PC-9 (cell line): ENCODE measurements at regions not wholly inside any gene's neighbourhood (a gene's known extent, or its start where the extent isn't known, plus 50 kb on each side); places are given as distances from the start of the nearest gene placed in this dataset.

Experiments used
- BruUV-seq: library from RNA; stranded (reverse); fragments of 400-500 nt; replicated peaks from 2 replicates; lab custom pipeline; 2021; lab: Mats Ljungman, UMichigan
- CTCF ChIA-PET: fragments of 300-600 bp; sonication (Branson Sonifier 250); formaldehyde crosslinking; loops from one replicate; lab custom pipeline; 2022; ENCODE audit warnings: antibody characterized with exemption; lab: Charles Lee
- POLR2A ChIA-PET: fragments of 300-600 bp; sonication (Branson Sonifier 250); formaldehyde crosslinking; loops from one replicate; lab custom pipeline; 2022; ENCODE audit warnings: antibody characterized with exemption; ENCODE audit not compliant: unreplicated experiment; lab: Charles Lee
- DNase-seq, 2 experiments: peaks; one replicate each; pipeline versions ENCODE4 v3.0.0 to v3.0.0-alpha.2; 2015 to 2022; ENCODE audit warnings: mixed read lengths in 1 of 2
- H2AFZ ChIP-seq: fragments of 200-600 bp; sonication (generic); 2 replicates; pipeline ENCODE4 v1.8.1; 2017; ENCODE audit warnings: antibody characterized with exemption
- H3F3A ChIP-seq: fragments of 200-600 bp; sonication (generic); 2 replicates; pipeline ENCODE4 v1.8.1; 2017; ENCODE audit warnings: antibody characterized with exemption, mild to moderate bottlenecking, low read depth; ENCODE audit not compliant: insufficient read depth
- H3K27ac ChIP-seq: fragments of 200-600 bp; sonication (generic); 2 replicates; pipeline ENCODE4 v1.6.1; 2016; ENCODE audit warnings: mixed run types
- H3K27me3 ChIP-seq: fragments of 200-600 bp; sonication (generic); 2 replicates; pipeline ENCODE4 v1.6.1; 2016; ENCODE audit warnings: low read depth, mixed run types; ENCODE audit not compliant: insufficient read depth
- H3K36me3 ChIP-seq: fragments of 200-600 bp; sonication (generic); 2 replicates; pipeline ENCODE4 v1.6.1; 2016; ENCODE audit warnings: low read depth, mixed run types
- H3K4me1 ChIP-seq: fragments of 200-600 bp; sonication (generic); replicated peaks from 2 replicates; pipeline ENCODE4 v1.6.1; 2016; ENCODE audit warnings: mixed run types; ENCODE audit not compliant: insufficient read depth
- H3K4me2 ChIP-seq: fragments of 200-600 bp; sonication (generic); 2 replicates; pipeline ENCODE4 v1.6.1; 2017; ENCODE audit warnings: mixed run types
- H3K4me3 ChIP-seq: fragments of 200-600 bp; sonication (generic); 2 replicates; pipeline ENCODE4 v1.6.1; 2016; ENCODE audit warnings: mixed run types
- H3K79me2 ChIP-seq: fragments of 200-600 bp; sonication (generic); 2 replicates; pipeline ENCODE4 v1.6.1; 2017; ENCODE audit warnings: low read depth, mixed run types
- H3K9me2 ChIP-seq: fragments of 200-600 bp; sonication (generic); 2 replicates; pipeline ENCODE4 v1.8.1; 2017; ENCODE audit warnings: mild to moderate bottlenecking; ENCODE audit not compliant: insufficient read depth
- H3K9me3 ChIP-seq: fragments of 200-600 bp; sonication (generic); 2 replicates; pipeline ENCODE4 v1.8.1; 2016; ENCODE audit warnings: low read depth; ENCODE audit not compliant: insufficient read depth
- H4K20me1 ChIP-seq: fragments of 200-600 bp; sonication (generic); 2 replicates; pipeline ENCODE4 v1.8.1; 2017; ENCODE audit not compliant: insufficient read depth
- EZH2 ChIP-seq: fragments of 200-600 bp; sonication (generic); IDR thresholded peaks from 2 replicates; pipeline ENCODE4 v1.8.0; 2017; ENCODE audit warnings: antibody characterized with exemption, low read depth
- intact Hi-C: fragments of 100-400 bp; cut with micrococcal nuclease; formaldehyde crosslinking; loops from one replicate; pipeline ENCODE4 v1.10.0; 2022; ENCODE audit not compliant: unreplicated experiment
- TF ChIP-seq, protein P1 (sequence below): fragments of 200-600 bp; sonication (generic); conservative IDR thresholded peaks from 2 replicates; pipeline ENCODE4 v1.6.1; 2017; ENCODE audit warnings: mixed run types, antibody characterized with exemption, mild to moderate bottlenecking, moderate library complexity

DNA sequence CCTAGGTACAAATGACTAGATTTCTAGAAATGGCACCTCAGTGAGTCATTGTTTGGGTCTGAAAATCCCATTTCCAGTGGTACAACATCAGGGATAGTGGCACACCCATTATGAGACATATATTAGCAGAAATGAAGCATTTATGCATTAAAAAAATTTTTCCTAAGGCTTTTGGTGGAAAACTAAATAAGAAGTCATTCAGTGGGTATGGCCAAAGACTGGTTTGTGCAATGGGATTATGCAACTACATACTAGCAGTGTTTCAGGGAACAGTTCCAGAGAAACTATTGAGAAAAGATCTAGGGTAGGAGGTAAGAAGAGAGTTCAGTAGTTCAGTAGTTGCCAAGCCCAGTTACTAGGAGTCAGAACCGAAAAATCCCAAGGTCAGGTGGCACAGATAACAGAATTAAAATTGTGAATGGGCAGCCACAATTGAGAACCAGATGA is 106.5 kb upstream of the HAPLN1 start:
- DNase-seq, result no peak
- H3K4me1 ChIP-seq, result no peaks in the 10 kb centered on the region
- H3K27ac ChIP-seq, result no peak overlapping the region
- POLR2A ChIA-PET, result no interaction called here
- BruUV-seq, result no TSS peak
- no peak overlapping the region for H3K4me2 ChIP-seq
- no peaks in the 10 kb centered on the region for H4K20me1 ChIP-seq
- H3K4me3 ChIP-seq, result no peak overlapping the region
- no peaks in the 10 kb centered on the region for H3K36me3 ChIP-seq
- no peak for TF ChIP-seq EZH2
- H3K9me2 ChIP-seq, result no peaks in the 10 kb centered on the region
- no peaks in the 10 kb centered on the region for H3K27me3 ChIP-seq
- H3F3A ChIP-seq, result no peaks in the 10 kb centered on the region
- H2AFZ ChIP-seq, result no peak overlapping the region
- CTCF ChIA-PET, result no interaction called here
- intact Hi-C loops, result no loop called here
- H3K79me2 ChIP-seq, result no peaks in the 10 kb centered on the region
- no peaks in the 10 kb centered on the region for H3K9me3 ChIP-seq

DNA sequence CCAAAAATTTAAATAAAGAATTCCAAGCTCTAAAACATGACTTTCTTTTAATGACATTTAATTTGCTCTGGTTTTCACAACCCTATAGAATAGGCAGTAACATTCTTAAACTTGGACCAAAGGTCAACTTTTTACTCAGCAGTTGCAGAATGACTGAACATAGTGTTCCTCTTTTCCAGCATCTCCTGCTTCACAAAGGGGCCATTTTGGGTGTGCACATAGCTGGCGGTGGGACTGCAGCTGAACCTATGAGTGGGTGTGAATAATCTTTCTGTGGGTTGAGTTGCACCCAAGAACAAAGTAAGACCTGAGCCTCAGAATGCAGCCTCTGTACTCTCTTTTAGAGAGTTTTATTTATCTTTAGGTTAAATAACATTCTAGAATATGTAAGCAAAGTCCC is 96.9 kb upstream of the HAPLN1 start:
- Histone ChIP-seq H3K4me1 (no peaks in the 10 kb centered on the region), H2AFZ (no peak overlapping the region), H3K9me3 (no peaks in the 10 kb centered on the region), H3K4me3 (no peak overlapping the region), H3K27me3 (no peaks in the 10 kb centered on the region), H3K9me2 (no peaks in the 10 kb centered on the region), H4K20me1 (no peaks in the 10 kb centered on the region), H3K36me3 (no peaks in the 10 kb centered on the region), H3K79me2 (no peaks in the 10 kb centered on the region), H3K27ac (no peak overlapping the region), H3K4me2 (no peak overlapping the region), H3F3A (no peaks in the 10 kb centered on the region)
- intact Hi-C loops, result no loop called here
- DNase-seq, result no peak
- no TSS peak for BruUV-seq
- TF ChIP-seq EZH2, result no peak
- TF ChIP-seq, protein P1, sequence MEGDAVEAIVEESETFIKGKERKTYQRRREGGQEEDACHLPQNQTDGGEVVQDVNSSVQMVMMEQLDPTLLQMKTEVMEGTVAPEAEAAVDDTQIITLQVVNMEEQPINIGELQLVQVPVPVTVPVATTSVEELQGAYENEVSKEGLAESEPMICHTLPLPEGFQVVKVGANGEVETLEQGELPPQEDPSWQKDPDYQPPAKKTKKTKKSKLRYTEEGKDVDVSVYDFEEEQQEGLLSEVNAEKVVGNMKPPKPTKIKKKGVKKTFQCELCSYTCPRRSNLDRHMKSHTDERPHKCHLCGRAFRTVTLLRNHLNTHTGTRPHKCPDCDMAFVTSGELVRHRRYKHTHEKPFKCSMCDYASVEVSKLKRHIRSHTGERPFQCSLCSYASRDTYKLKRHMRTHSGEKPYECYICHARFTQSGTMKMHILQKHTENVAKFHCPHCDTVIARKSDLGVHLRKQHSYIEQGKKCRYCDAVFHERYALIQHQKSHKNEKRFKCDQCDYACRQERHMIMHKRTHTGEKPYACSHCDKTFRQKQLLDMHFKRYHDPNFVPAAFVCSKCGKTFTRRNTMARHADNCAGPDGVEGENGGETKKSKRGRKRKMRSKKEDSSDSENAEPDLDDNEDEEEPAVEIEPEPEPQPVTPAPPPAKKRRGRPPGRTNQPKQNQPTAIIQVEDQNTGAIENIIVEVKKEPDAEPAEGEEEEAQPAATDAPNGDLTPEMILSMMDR, result no peak
- CTCF ChIA-PET, result no interaction called here
- POLR2A ChIA-PET, result no interaction called here

DNA sequence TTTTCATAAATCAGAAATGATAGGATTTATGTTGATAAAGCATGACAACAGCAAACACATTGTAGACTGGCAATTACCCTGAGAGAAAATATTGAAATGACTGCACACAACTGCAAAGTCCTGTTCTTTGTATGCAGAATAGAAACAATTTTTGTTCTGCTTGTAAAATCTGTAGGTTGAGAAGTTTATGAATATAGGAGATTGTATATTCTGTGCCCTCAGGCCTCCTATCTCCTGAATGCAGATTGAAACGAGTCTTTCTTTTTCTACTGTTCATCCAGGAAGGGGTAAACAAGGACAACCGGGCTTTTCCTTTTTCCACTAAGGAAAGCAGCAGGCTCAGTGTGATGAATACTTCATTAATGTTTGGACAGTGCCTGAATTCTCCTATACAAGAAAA is 95.0 kb upstream of the HAPLN1 start:
- no peaks in the 10 kb centered on the region for H3F3A ChIP-seq
- no peak overlapping the region for H3K27ac ChIP-seq
- no peak for TF ChIP-seq EZH2
- TF ChIP-seq, protein P1, result no peak
- no peak overlapping the region for H3K4me2 ChIP-seq
- CTCF ChIA-PET, result no interaction called here
- no peaks in the 10 kb centered on the region for H3K79me2 ChIP-seq
- no peak overlapping the region for H3K4me3 ChIP-seq
- H3K27me3 ChIP-seq, result no peaks in the 10 kb centered on the region
- H2AFZ ChIP-seq, result no peak overlapping the region
- no peaks in the 10 kb centered on the region for H3K36me3 ChIP-seq
- no peaks in the 10 kb centered on the region for H3K9me2 ChIP-seq
- H3K9me3 ChIP-seq, result no peaks in the 10 kb centered on the region
- no TSS peak for BruUV-seq
- POLR2A ChIA-PET, result no interaction called here
- DNase-seq, result no peak
- intact Hi-C loops, result no loop called here
- no peaks in the 10 kb centered on the region for H4K20me1 ChIP-seq
- H3K4me1 ChIP-seq, result no peaks in the 10 kb centered on the region

DNA sequence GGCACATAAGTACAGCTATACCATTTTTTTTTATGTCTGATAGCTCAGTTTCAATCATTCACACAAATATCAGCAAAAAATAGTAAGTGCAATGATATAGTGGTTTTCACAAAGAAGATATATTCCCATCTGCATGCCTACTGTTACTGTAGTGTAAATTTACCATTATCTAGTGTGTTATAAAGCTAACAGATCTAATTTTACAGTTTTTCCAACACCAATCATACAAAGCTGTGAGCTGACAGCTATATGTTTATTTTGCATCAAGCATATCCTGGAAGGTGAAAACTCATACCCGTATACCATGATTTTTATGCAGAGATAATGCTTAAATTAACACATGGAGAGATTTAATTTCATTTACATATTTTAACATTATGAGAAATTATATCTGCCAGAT is 89.9 kb upstream of the HAPLN1 start:
- intact Hi-C loops, result no loop called here
- ChIA-PET CTCF (no interaction called here), POLR2A (no interaction called here)

More for the DNA sequence above, 89.9 kb upstream of the HAPLN1 start:
- no peaks in the 10 kb centered on the region for H4K20me1 ChIP-seq
- H3K9me3 ChIP-seq, result no peaks in the 10 kb centered on the region
- DNase-seq, result no peak
- H2AFZ ChIP-seq, result no peak overlapping the region
- H3K4me3 ChIP-seq, result no peak overlapping the region
- H3K4me2 ChIP-seq, result no peak overlapping the region
- no peaks in the 10 kb centered on the region for H3K79me2 ChIP-seq
- TF ChIP-seq, protein P1, result no peak
- TF ChIP-seq EZH2, result no peak
- no peaks in the 10 kb centered on the region for H3K27me3 ChIP-seq
- no peaks in the 10 kb centered on the region for H3K36me3 ChIP-seq
- no peak overlapping the region for H3K27ac ChIP-seq
- no TSS peak for BruUV-seq
- no peaks in the 10 kb centered on the region for H3F3A ChIP-seq
- H3K4me1 ChIP-seq, result no peaks in the 10 kb centered on the region
- H3K9me2 ChIP-seq, result no peaks in the 10 kb centered on the region
